Astrocyte (in vitro differentiated cells and primary cell): ENCODE measurements at regions not wholly inside any gene's neighbourhood (a gene's known extent, or its start where the extent isn't known, plus 50 kb on each side); places are given as distances from the start of the nearest gene placed in this dataset.

Source experiments
- DNase-seq: peaks from one replicate; pipeline ENCODE4 v3.0.0-alpha.2; 2010; ENCODE audit warnings: low read depth
- FAIRE-seq: peaks from 2 replicates; lab custom pipeline; 2011; peaks lifted over from hg19 to GRCh38; lab: Jason Lieb, UNC
- H2AFZ ChIP-seq: 2 replicates; pipeline ENCODE4 v1.6.0; 2012; ENCODE audit warnings: low read depth, low read length, inconsistent platforms
- H3K27ac ChIP-seq: 2 replicates; pipeline ENCODE4 v1.5.1; 2011; ENCODE audit warnings: low read depth, low read length, inconsistent platforms
- H3K27me3 ChIP-seq: 2 replicates; pipeline ENCODE4 v1.6.0; 2011; ENCODE audit warnings: low read length, inconsistent platforms; ENCODE audit not compliant: insufficient read depth
- H3K36me3 ChIP-seq: 2 replicates; pipeline ENCODE4 v1.5.1; 2011; ENCODE audit warnings: low read length, inconsistent platforms; ENCODE audit not compliant: insufficient read depth
- H3K4me1 ChIP-seq: 2 replicates; pipeline ENCODE4 v1.5.1; 2011; ENCODE audit warnings: low read length, inconsistent platforms; ENCODE audit not compliant: insufficient read depth
- H3K4me2 ChIP-seq: 2 replicates; pipeline ENCODE4 v1.6.0; 2012; ENCODE audit warnings: low read length, inconsistent platforms
- H3K4me3 ChIP-seq: 2 replicates; pipeline ENCODE4 v1.5.1; 2011; ENCODE audit warnings: low read depth, mild to moderate bottlenecking, low read length, inconsistent platforms; ENCODE audit not compliant: insufficient read depth
- H3K79me2 ChIP-seq: 2 replicates; pipeline ENCODE4 v1.6.0; 2012; ENCODE audit warnings: mild to moderate bottlenecking, low read length, inconsistent platforms; ENCODE audit not compliant: insufficient read depth
- H3K9ac ChIP-seq: 2 replicates; pipeline ENCODE4 v1.6.0; 2012; ENCODE audit warnings: mild to moderate bottlenecking, low read length, inconsistent platforms
- H3K9me3 ChIP-seq: 2 replicates; pipeline ENCODE4 v1.5.1; 2012; ENCODE audit warnings: low read depth, mild to moderate bottlenecking, low read length, inconsistent platforms; ENCODE audit not compliant: insufficient read depth
- H4K20me1 ChIP-seq: 2 replicates; pipeline ENCODE4 v1.6.0; 2012; ENCODE audit warnings: low read length, inconsistent platforms; ENCODE audit not compliant: insufficient read depth
- H3K27ac Mint-ChIP-seq: one replicate; pipeline ENCODE4 v1.8.0; 2021; ENCODE audit warnings: mild to moderate bottlenecking, mixed read lengths; ENCODE audit not compliant: unreplicated experiment
- H3K27me3 Mint-ChIP-seq: one replicate; pipeline ENCODE4 v1.8.0; 2021; ENCODE audit warnings: low read depth, mixed read lengths; ENCODE audit not compliant: unreplicated experiment
- H3K36me3 Mint-ChIP-seq: one replicate; pipeline ENCODE4 v1.8.0; 2021; ENCODE audit warnings: low read depth, mixed read lengths; ENCODE audit not compliant: unreplicated experiment
- H3K4me1 Mint-ChIP-seq: one replicate; pipeline ENCODE4 v1.8.0; 2021; ENCODE audit warnings: low read depth, mixed read lengths; ENCODE audit not compliant: unreplicated experiment
- H3K4me3 Mint-ChIP-seq: one replicate; pipeline ENCODE4 v1.8.0; 2021; ENCODE audit warnings: mild to moderate bottlenecking, moderate library complexity, mixed read lengths; ENCODE audit not compliant: unreplicated experiment
- H3K9me3 Mint-ChIP-seq: one replicate; pipeline ENCODE4 v1.8.0; 2021; ENCODE audit warnings: mild to moderate bottlenecking, mixed read lengths; ENCODE audit not compliant: unreplicated experiment
- CTCF ChIP-seq: IDR thresholded peaks from 2 replicates; pipeline ENCODE4 v1.5.1; 2011; ENCODE audit warnings: low read depth, mild to moderate bottlenecking, inconsistent platforms, low read length, moderate library complexity; ENCODE audit not compliant: insufficient read depth
- EZH2 ChIP-seq: IDR thresholded peaks from 2 replicates; pipeline ENCODE4 v1.6.1; 2012; ENCODE audit warnings: mild to moderate bottlenecking, low read length, inconsistent platforms; ENCODE audit not compliant: insufficient read depth

- Histone ChIP-seq H3K4me3 (no peak overlapping the region), H3K36me3 (no peaks in the 10 kb centered on the region), H3K4me2 (no peak overlapping the region), H3K9ac (no peak overlapping the region), H4K20me1 (no peaks in the 10 kb centered on the region), H3K27ac (no peak overlapping the region), H3K79me2 (no peaks in the 10 kb centered on the region), H3K9me3 (no peaks in the 10 kb centered on the region), H3K27me3 (no peaks in the 10 kb centered on the region), H2AFZ (no peak overlapping the region), H3K4me1 (peaks cover 11% of the 10 kb centered on the region)
- Mint-ChIP-seq H3K4me1 (peaks cover 10% of the 10 kb centered on the region), H3K27me3 (peaks cover 7% of the 10 kb centered on the region), H3K9me3 (no peaks in the 10 kb centered on the region), H3K4me3 (no peak overlapping the region), H3K27ac (no peak overlapping the region), H3K36me3 (no peaks in the 10 kb centered on the region)
- no peak for TF ChIP-seq EZH2
- TF ChIP-seq CTCF: no peak
- no peak for DNase-seq
- no peak for FAIRE-seq
These were observed 50.5 kb upstream of the BMP6 start for GRCh38 chr6:7675353-7675945.
